Tibial artery (tissue), 4 donors: ENCODE measurements at regions not wholly inside any gene's neighbourhood (a gene's known extent, or its start where the extent isn't known, plus 50 kb on each side); places are given as distances from the start of the nearest gene placed in this dataset.

Experiments used
- DNase-seq, 2 donors: peaks; one replicate each; pipeline ENCODE4 v3.0.0-alpha.2; 2019
- H3K27ac ChIP-seq, 2 donors: fragments of 200-600 bp; sonication (generic) in 1 of 2; 1 replicate in 1 of 2; 2 replicates in 1 of 2; pipeline ENCODE4 v1.5.1; 2018 to 2019; ENCODE audit warnings: mild to moderate bottlenecking in 1 of 2
- H3K27me3 ChIP-seq, 2 donors: fragments of 200-600 bp; sonication (generic) in 1 of 2; one replicate each; pipeline versions ENCODE4 v1.5.1 to v1.6.0; 2016 to 2019
- H3K36me3 ChIP-seq, 3 donors: fragments of 200-600 bp; sonication (generic) in 2 of 3; one replicate each; pipeline ENCODE4 v1.5.1; 2016 to 2019; ENCODE audit warnings: mild to moderate bottlenecking in 2 of 3
- H3K4me1 ChIP-seq, 4 donors: fragments of 200-600 bp; sonication (generic) in 2 of 4; 1 replicate in 3 of 4; 2 replicates in 1 of 4; pipeline ENCODE4 v1.5.1; 2016 to 2019
- H3K4me3 ChIP-seq, 2 donors: fragments of 200-600 bp; sonication (generic) in 1 of 2; 1 replicate in 1 of 2; 2 replicates in 1 of 2; pipeline ENCODE4 v1.5.1; 2018 to 2019; ENCODE audit warnings: mild to moderate bottlenecking in 2 of 2
- H3K9me3 ChIP-seq, 3 donors: fragments of 200-600 bp; sonication (generic) in 1 of 3; one replicate each; pipeline ENCODE4 v1.5.1; 2016 to 2019
- CTCF ChIP-seq, 2 experiments: fragments of 200-600 bp in 1 of 2; fragments of 450-650 bp in 1 of 2; IDR thresholded peaks; one replicate each; pipeline ENCODE4 v1.5.1; 2017 to 2019; ENCODE audit warnings: antibody characterized with exemption in 2 of 2, mild to moderate bottlenecking in 1 of 2, moderate library complexity in 1 of 2
- intact Hi-C: fragments of 100-400 bp; cut with DNase I; formaldehyde crosslinking; loops from one replicate; pipeline ENCODE4 v1.15.0; 2023; ENCODE audit warnings: low total_unique reads

GRCh38 chr11:15605094-15605493 is 490.4 kb downstream of the INSC start:
- no peaks in the 10 kb centered on the region for H3K36me3 ChIP-seq
- H3K27ac ChIP-seq, result no peak overlapping the region
- no peak for TF ChIP-seq CTCF (IDR thresholded peaks at IDR 0.05)
- no peak overlapping the region for H3K4me3 ChIP-seq
- no peaks in the 10 kb centered on the region for H3K9me3 ChIP-seq
- H3K27me3 ChIP-seq, result no peaks in the 10 kb centered on the region
- peaks cover 0 to 12% (median 7%) of the 10 kb centered on the region in 4 donors for H3K4me1 ChIP-seq
- intact Hi-C loops, result no loop called here
- no peak for DNase-seq

- Histone ChIP-seq H3K36me3 (no peaks in the 10 kb centered on the region), H3K27me3 (no peaks in the 10 kb centered on the region), H3K9me3 (no peaks in the 10 kb centered on the region), H3K4me1 (peaks cover 0 to 10% (median 6%) of the 10 kb centered on the region in 4 donors), H3K4me3 (no peak overlapping the region), H3K27ac (no peak overlapping the region)
- TF ChIP-seq CTCF (IDR thresholded peaks at IDR 0.05), result no peak
- intact Hi-C loops, result no loop called here
- DNase-seq, result no peak
Observed at GRCh38 chr11:15607361-15608036, 492.8 kb downstream of the INSC start.

GRCh38 chr11:15609445-15609844 is 494.7 kb downstream of the INSC start:
- no peaks in the 10 kb centered on the region for H3K27me3 ChIP-seq
- intact Hi-C loops, result no loop called here
- no peaks in the 10 kb centered on the region for H3K9me3 ChIP-seq
- H3K4me1 ChIP-seq, result peaks cover 0 to 6% (median 1%) of the 10 kb centered on the region in 4 donors
- H3K36me3 ChIP-seq, result no peaks in the 10 kb centered on the region
- no peak overlapping the region for H3K4me3 ChIP-seq
- DNase-seq, result no peak
- no peak overlapping the region for H3K27ac ChIP-seq
- TF ChIP-seq CTCF (IDR thresholded peaks at IDR 0.05), result no peak

- H3K27me3 ChIP-seq, result no peaks in the 10 kb centered on the region
- intact Hi-C loops, result no loop called here
- no peak overlapping the region for H3K4me3 ChIP-seq
- H3K9me3 ChIP-seq, result no peaks in the 10 kb centered on the region
- no peak for DNase-seq
- H3K36me3 ChIP-seq, result no peaks in the 10 kb centered on the region
- no peak for TF ChIP-seq CTCF (IDR thresholded peaks at IDR 0.05)
- peaks cover 0 to 6% (median 1%) of the 10 kb centered on the region in 4 donors for H3K4me1 ChIP-seq
- no peak overlapping the region for H3K27ac ChIP-seq
Observed at GRCh38 chr11:15610881-15611280, 496.2 kb downstream of the INSC start.

- no peak for TF ChIP-seq CTCF (IDR thresholded peaks at IDR 0.05)
- Histone ChIP-seq H3K27ac (no peak overlapping the region), H3K4me1 (peaks cover 0 to 6% (median 1%) of the 10 kb centered on the region in 4 donors), H3K9me3 (no peaks in the 10 kb centered on the region), H3K36me3 (no peaks in the 10 kb centered on the region), H3K4me3 (no peak overlapping the region), H3K27me3 (no peaks in the 10 kb centered on the region)
- intact Hi-C loops, result no loop called here
- DNase-seq, result no peak
Observed at GRCh38 chr11:15613251-15613650, 498.5 kb downstream of the INSC start.
